ENCODE measurements at regions not wholly inside any gene's neighbourhood (a gene's known extent, or its start where the extent isn't known, plus 50 kb on each side); places are given as distances from the start of the nearest gene placed in this dataset.

DNA sequence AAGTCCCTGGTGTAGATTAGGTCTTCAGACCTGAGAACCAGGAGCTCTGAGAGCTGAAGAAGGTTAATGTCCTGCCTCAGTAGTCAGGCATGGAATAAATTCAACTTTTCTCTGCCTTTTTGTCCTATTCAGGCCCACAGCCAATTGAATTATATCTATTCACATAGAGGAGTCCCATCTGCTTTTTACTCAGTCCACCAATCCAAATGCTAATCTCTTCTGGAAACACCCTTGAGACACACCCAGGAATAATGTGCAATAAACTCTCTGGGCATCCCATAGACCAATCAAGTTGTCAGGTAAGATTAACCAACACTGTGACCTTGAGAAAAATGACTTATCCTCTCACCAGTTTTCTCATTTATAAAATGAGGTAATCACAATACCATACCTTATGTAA lies 129.4 kb downstream of the MEX3B start:
- no peak overlapping the region for H3K4me3 ChIP-seq (ENCODE audit: low read depth in 2 of 2, low read length in 1 of 2)
- H2AFZ ChIP-seq (ENCODE audit: low read depth): no peak overlapping the region
- POLR2A ChIA-PET: no interaction called here
- CTCF ChIA-PET: interaction anchor here (1.1 to 1.4 kb wide), 2 partner anchors 22 to 73 kb away, joined by 3 read pairs; no protein-coding TSS in a partner anchor
- no peaks in the 10 kb centered on the region for H4K20me1 ChIP-seq (ENCODE audit: insufficient read depth)
- H3K79me2 ChIP-seq (ENCODE audit: insufficient read depth): no peaks in the 10 kb centered on the region
- H3K4me1 ChIP-seq (ENCODE audit: control insufficient read depth in 1 of 2, insufficient read depth in 2 of 2, low read depth in 1 of 2, low read length in 1 of 2): peaks cover 0 to 21% of the 10 kb centered on the region in 2 experiments; a peak in 2 of 4 replicates
- H3K9me2 ChIP-seq: no peaks in the 10 kb centered on the region
- no peak overlapping the region for H3K4me2 ChIP-seq
- no peaks in the 10 kb centered on the region for H3F3A ChIP-seq (replicated peaks; ENCODE audit: insufficient read depth)
- DNase-seq: no peak
- peaks cover 3% of the 10 kb centered on the region; the same call in 1 of the 2 replicates for H3K9me3 ChIP-seq
- H3K27me3 ChIP-seq (ENCODE audit: insufficient read depth): no peaks in the 10 kb centered on the region
- no peaks in the 10 kb centered on the region for H3K36me3 ChIP-seq (replicated peaks in 1 of 2; ENCODE audit: control insufficient read depth in 1 of 2, insufficient read depth in 2 of 2, low read length in 1 of 2)
- H3K9ac ChIP-seq: no peak overlapping the region
- TF ChIP-seq, protein P1, sequence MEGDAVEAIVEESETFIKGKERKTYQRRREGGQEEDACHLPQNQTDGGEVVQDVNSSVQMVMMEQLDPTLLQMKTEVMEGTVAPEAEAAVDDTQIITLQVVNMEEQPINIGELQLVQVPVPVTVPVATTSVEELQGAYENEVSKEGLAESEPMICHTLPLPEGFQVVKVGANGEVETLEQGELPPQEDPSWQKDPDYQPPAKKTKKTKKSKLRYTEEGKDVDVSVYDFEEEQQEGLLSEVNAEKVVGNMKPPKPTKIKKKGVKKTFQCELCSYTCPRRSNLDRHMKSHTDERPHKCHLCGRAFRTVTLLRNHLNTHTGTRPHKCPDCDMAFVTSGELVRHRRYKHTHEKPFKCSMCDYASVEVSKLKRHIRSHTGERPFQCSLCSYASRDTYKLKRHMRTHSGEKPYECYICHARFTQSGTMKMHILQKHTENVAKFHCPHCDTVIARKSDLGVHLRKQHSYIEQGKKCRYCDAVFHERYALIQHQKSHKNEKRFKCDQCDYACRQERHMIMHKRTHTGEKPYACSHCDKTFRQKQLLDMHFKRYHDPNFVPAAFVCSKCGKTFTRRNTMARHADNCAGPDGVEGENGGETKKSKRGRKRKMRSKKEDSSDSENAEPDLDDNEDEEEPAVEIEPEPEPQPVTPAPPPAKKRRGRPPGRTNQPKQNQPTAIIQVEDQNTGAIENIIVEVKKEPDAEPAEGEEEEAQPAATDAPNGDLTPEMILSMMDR (IDR thresholded peaks at IDR 0.05): no peak
- no peak for TF ChIP-seq EZH2phosphoT487 (IDR thresholded peaks at IDR 0.05; ENCODE audit: borderline replicate concordance, low read depth)
- TF ChIP-seq CHD2 (IDR thresholded peaks at IDR 0.05; ENCODE audit: low read length, partially characterized antibody): no peak
- TF ChIP-seq MXI1 (IDR thresholded peaks at IDR 0.05; ENCODE audit: low read depth, low read length): no peak
- TF ChIP-seq SIN3A (IDR thresholded peaks at IDR 0.05; ENCODE audit: borderline replicate concordance, low read depth, low read length): no peak
- TF ChIP-seq, protein P2, sequence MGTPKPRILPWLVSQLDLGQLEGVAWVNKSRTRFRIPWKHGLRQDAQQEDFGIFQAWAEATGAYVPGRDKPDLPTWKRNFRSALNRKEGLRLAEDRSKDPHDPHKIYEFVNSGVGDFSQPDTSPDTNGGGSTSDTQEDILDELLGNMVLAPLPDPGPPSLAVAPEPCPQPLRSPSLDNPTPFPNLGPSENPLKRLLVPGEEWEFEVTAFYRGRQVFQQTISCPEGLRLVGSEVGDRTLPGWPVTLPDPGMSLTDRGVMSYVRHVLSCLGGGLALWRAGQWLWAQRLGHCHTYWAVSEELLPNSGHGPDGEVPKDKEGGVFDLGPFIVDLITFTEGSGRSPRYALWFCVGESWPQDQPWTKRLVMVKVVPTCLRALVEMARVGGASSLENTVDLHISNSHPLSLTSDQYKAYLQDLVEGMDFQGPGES (IDR thresholded peaks at IDR 0.05; ENCODE audit: low read depth, low read length): no peak
- no peak overlapping the region for H3K27ac ChIP-seq (ENCODE audit: low read depth in 2 of 2, low read length in 1 of 2)

DNA sequence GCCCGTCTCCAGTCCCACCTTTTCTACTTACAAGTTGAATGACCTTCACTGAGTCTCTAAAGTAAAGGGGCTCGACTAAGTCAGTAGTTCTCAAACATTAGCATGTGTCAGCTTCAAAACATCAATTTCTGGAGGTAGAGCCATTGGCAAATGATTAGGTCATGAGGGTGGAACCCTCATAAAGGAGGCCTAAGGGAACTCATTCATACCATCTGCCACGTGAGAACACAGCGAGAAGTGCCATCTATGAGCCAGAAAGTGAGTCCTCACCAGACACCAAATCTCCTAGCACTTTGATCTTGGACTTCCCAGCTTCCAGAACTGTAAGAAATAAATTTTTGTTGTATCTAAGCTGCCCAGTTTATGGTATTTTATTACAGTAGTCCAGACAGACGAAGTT lies 129.8 kb downstream of the MEX3B start:
- CTCF ChIA-PET: interaction anchor here (0.9 to 1.4 kb wide), 3 partner anchors 23 to 112 kb away, joined by 3 read pairs; no protein-coding TSS in a partner anchor
- no peak overlapping the region for H3K4me3 ChIP-seq (ENCODE audit: low read depth in 2 of 2, low read length in 1 of 2)
- peaks cover 0 to 24% of the 10 kb centered on the region in 2 experiments; a peak in 2 of 4 replicates for H3K4me1 ChIP-seq (ENCODE audit: control insufficient read depth in 1 of 2, insufficient read depth in 2 of 2, low read depth in 1 of 2, low read length in 1 of 2)
- H3K36me3 ChIP-seq (replicated peaks in 1 of 2; ENCODE audit: control insufficient read depth in 1 of 2, insufficient read depth in 2 of 2, low read length in 1 of 2): no peaks in the 10 kb centered on the region
- TF ChIP-seq FOSL2 (IDR thresholded peaks at IDR 0.05; ENCODE audit: borderline replicate concordance, low read depth): no peak
- TF ChIP-seq, protein P2 (IDR thresholded peaks at IDR 0.05; ENCODE audit: low read depth, low read length): no peak
- TF ChIP-seq JUND (IDR thresholded peaks at IDR 0.05): no peak
- no peak for TF ChIP-seq FOXJ3 (CRISPR knock-in tag; IDR thresholded peaks at IDR 0.05)
- no peak for TF ChIP-seq EP300 (IDR thresholded peaks at IDR 0.05; ENCODE audit: borderline replicate concordance in 1 of 2, low read depth in 1 of 2, low read length in 1 of 2)
- TF ChIP-seq FOXM1 (IDR thresholded peaks at IDR 0.05; ENCODE audit: low read depth): no peak
- no peak for TF ChIP-seq SMC3 (IDR thresholded peaks at IDR 0.05; ENCODE audit: low read depth, low read length)
- TF ChIP-seq MEF2A (IDR thresholded peaks at IDR 0.05; ENCODE audit: borderline replicate concordance, low read depth): no peak
- TF ChIP-seq NRF1 (IDR thresholded peaks at IDR 0.05; ENCODE audit: low read depth, low read length): no peak
- H3K9ac ChIP-seq: no peak overlapping the region
- 53% methylated on average over 5 of the region's 5 CpGs for WGBS (ENCODE audit: low lambda C conversion rate)
- H3K27me3 ChIP-seq (ENCODE audit: insufficient read depth): no peaks in the 10 kb centered on the region
- peaks cover 3% of the 10 kb centered on the region; the same call in 1 of the 2 replicates for H3K9me3 ChIP-seq
- no peaks in the 10 kb centered on the region for H4K20me1 ChIP-seq (ENCODE audit: insufficient read depth)
- H3F3A ChIP-seq (replicated peaks; ENCODE audit: insufficient read depth): no peaks in the 10 kb centered on the region
- H3K4me2 ChIP-seq: no peak overlapping the region
- H3K79me2 ChIP-seq (ENCODE audit: insufficient read depth): no peaks in the 10 kb centered on the region
- no peak for DNase-seq
- no peak overlapping the region for H2AFZ ChIP-seq (ENCODE audit: low read depth)
- H3K27ac ChIP-seq (ENCODE audit: low read depth in 2 of 2, low read length in 1 of 2): no peak overlapping the region
- H3K9me2 ChIP-seq: no peaks in the 10 kb centered on the region
- POLR2A ChIA-PET: no interaction called here
